ENCODE measurements at regions not wholly inside any gene's neighbourhood (a gene's known extent, or its start where the extent isn't known, plus 50 kb on each side); places are given as distances from the start of the nearest gene placed in this dataset.

DNA sequence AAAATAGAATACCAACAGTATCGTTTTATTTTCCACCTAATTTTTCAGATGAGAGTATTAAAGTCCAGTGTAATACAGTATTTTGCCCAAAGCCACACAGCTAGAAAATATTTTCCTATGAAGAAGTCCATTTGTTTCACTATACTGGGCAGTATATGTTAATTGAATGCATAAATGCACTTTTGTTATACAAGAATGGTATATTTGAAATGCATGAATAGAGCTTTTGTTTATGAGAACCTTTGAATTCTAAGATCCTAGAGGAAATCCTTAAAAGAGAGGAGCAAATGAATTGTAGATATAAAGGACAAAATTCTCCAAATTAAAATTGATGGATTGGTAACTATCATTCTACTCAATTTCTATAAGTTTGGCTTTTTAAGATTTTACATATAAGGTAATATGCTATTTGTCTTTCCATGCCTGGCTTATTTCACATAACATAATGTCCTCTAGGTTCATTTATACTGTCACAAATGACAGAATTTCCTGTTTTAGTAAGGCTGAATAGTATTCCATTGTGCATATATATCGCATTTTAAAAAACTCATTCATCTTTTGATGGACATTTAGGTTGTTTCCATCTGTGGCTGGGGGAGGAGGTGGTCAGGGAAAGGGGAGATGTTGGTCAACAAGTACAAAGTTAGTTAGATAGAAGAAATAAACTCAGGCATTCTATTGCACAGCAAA, 136.6 kb upstream of the DCN start:
- BruUV-seq (replicated peaks) = no TSS peak
- CTCF ChIA-PET = no interaction called here
- intact Hi-C loops (cut with micrococcal nuclease) = no loop called here

DNA sequence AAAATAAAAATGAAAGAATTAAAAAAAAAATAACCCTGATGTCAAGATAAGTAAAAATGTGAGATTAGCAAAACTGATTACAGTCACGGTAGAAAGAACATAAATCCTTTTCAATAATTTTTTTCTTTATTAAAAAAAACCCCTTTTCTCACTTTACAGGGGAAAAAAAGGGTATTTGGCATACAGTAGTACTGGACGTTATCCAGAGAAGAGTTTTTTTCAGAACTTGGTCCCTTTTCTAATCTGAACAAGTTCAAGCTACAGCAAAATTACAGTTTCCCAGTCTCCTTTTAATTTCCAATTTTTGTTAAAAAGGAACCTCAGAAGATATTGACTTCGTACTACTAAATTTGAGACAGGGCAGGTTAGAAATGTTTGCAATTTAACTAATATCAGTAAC, 134.7 kb upstream of the DCN start:
- intact Hi-C loops (cut with micrococcal nuclease) = no loop called here
- Histone ChIP-seq H3F3A (ENCODE audit: low read length, unreplicated experiment) (no peaks in the 10 kb centered on the region), H3K9me2 (replicated peaks; ENCODE audit: low read length) (no peaks in the 10 kb centered on the region), H3K4me2 (ENCODE audit: low read length) (no peak overlapping the region), H3K9me3 (ENCODE audit: low read length) (no peaks in the 10 kb centered on the region), H3K9ac (ENCODE audit: low read length) (no peak overlapping the region), H3K27ac (ENCODE audit: low read length) (no peak overlapping the region), H3K79me2 (ENCODE audit: low read length) (no peaks in the 10 kb centered on the region), H3K36me3 (ENCODE audit: low read depth, low read length) (no peaks in the 10 kb centered on the region), H2AFZ (ENCODE audit: low read length) (no peak overlapping the region), H4K20me1 (ENCODE audit: low read length) (no peaks in the 10 kb centered on the region), H3K27me3 (ENCODE audit: low read length) (peaks cover 8% of the 10 kb centered on the region; the same call in 1 of the 2 replicates), H3K4me3 (ENCODE audit: low read length) (no peak overlapping the region), H3K4me1 (ENCODE audit: insufficient read depth, low read length) (0 out of 2 replicates have a peak, but pooled peaks cover 3% of the 10 kb centered on the region)
- TF ChIP-seq EZH2 (IDR thresholded peaks at IDR 0.05; ENCODE audit: low read length, unreplicated experiment) (no peak), EZH2phosphoT487 (IDR thresholded peaks at IDR 0.05; ENCODE audit: borderline replicate concordance, low read length) (no peak)
- TF ChIP-seq, protein P1, sequence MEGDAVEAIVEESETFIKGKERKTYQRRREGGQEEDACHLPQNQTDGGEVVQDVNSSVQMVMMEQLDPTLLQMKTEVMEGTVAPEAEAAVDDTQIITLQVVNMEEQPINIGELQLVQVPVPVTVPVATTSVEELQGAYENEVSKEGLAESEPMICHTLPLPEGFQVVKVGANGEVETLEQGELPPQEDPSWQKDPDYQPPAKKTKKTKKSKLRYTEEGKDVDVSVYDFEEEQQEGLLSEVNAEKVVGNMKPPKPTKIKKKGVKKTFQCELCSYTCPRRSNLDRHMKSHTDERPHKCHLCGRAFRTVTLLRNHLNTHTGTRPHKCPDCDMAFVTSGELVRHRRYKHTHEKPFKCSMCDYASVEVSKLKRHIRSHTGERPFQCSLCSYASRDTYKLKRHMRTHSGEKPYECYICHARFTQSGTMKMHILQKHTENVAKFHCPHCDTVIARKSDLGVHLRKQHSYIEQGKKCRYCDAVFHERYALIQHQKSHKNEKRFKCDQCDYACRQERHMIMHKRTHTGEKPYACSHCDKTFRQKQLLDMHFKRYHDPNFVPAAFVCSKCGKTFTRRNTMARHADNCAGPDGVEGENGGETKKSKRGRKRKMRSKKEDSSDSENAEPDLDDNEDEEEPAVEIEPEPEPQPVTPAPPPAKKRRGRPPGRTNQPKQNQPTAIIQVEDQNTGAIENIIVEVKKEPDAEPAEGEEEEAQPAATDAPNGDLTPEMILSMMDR (conservative IDR thresholded peaks at IDR 0.05; ENCODE audit: low read depth, low read length) = no peak
- ATAC-seq (no peak), DNase-seq (no peak)
- ChIA-PET POLR2A (ENCODE audit: unreplicated experiment) (no interaction called here), CTCF (no interaction called here)
- BruUV-seq (replicated peaks) = no TSS peak

More for the DNA sequence above, 136.6 kb upstream of the DCN start:
- no peaks in the 10 kb centered on the region for H3K79me2 ChIP-seq (ENCODE audit: low read length)
- H3F3A ChIP-seq (ENCODE audit: low read length, unreplicated experiment) = no peaks in the 10 kb centered on the region
- H3K36me3 ChIP-seq (ENCODE audit: low read depth, low read length) = no peaks in the 10 kb centered on the region
- H3K4me3 ChIP-seq (ENCODE audit: low read length) = no peak overlapping the region
- H3K4me2 ChIP-seq (ENCODE audit: low read length) = no peak overlapping the region
- no peaks in the 10 kb centered on the region for H4K20me1 ChIP-seq (ENCODE audit: low read length)
- H3K4me1 ChIP-seq (ENCODE audit: insufficient read depth, low read length) = 0 out of 2 replicates have a peak, but pooled peaks cover 3% of the 10 kb centered on the region
- POLR2A ChIA-PET (ENCODE audit: unreplicated experiment) = no interaction called here
- no peaks in the 10 kb centered on the region for H3K9me3 ChIP-seq (ENCODE audit: low read length)
- no peak for DNase-seq
- TF ChIP-seq, protein P1 (conservative IDR thresholded peaks at IDR 0.05; ENCODE audit: low read depth, low read length) = no peak
- TF ChIP-seq EZH2 (IDR thresholded peaks at IDR 0.05; ENCODE audit: low read length, unreplicated experiment) = no peak
- TF ChIP-seq EZH2phosphoT487 (IDR thresholded peaks at IDR 0.05; ENCODE audit: borderline replicate concordance, low read length) = no peak
- no peak for ATAC-seq
- H3K27me3 ChIP-seq (ENCODE audit: low read length) = peaks cover 8% of the 10 kb centered on the region; the same call in 1 of the 2 replicates
- no peak overlapping the region for H3K9ac ChIP-seq (ENCODE audit: low read length)
- no peak overlapping the region for H2AFZ ChIP-seq (ENCODE audit: low read length)
- H3K9me2 ChIP-seq (replicated peaks; ENCODE audit: low read length) = no peaks in the 10 kb centered on the region
- no peak overlapping the region for H3K27ac ChIP-seq (ENCODE audit: low read length)

DNA sequence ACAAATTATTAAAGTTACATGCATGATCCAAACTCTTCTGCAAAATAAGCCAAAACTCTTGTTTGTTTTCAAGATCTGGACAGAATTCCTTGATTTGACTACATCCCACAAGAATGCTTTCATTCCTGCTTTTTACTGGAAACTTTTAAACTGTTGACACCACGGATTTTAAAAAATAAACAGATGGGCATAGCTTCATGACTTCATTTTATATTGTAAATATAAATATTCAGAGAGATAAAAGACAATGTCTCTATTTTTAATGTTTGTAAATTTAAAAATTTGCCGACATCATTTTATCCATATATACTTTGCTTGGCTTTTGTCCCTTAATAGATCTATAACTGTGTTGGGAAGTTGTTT, 134.3 kb upstream of the DCN start:
- Histone ChIP-seq H3K79me2 (ENCODE audit: low read length) (no peaks in the 10 kb centered on the region), H3K9me2 (replicated peaks; ENCODE audit: low read length) (no peaks in the 10 kb centered on the region), H3F3A (ENCODE audit: low read length, unreplicated experiment) (no peaks in the 10 kb centered on the region), H4K20me1 (ENCODE audit: low read length) (no peaks in the 10 kb centered on the region), H3K9me3 (ENCODE audit: low read length) (no peaks in the 10 kb centered on the region), H3K27me3 (ENCODE audit: low read length) (peaks cover 8% of the 10 kb centered on the region; the same call in 1 of the 2 replicates), H3K4me2 (ENCODE audit: low read length) (no peak overlapping the region), H2AFZ (ENCODE audit: low read length) (no peak overlapping the region), H3K4me1 (ENCODE audit: insufficient read depth, low read length) (0 out of 2 replicates have a peak, but pooled peaks cover 3% of the 10 kb centered on the region), H3K9ac (ENCODE audit: low read length) (no peak overlapping the region), H3K27ac (ENCODE audit: low read length) (no peak overlapping the region), H3K4me3 (ENCODE audit: low read length) (no peak overlapping the region), H3K36me3 (ENCODE audit: low read depth, low read length) (no peaks in the 10 kb centered on the region)
- DNase-seq (peak; percentile 10), ATAC-seq (no peak)
- intact Hi-C loops (cut with micrococcal nuclease) = no loop called here
- POLR2A ChIA-PET (ENCODE audit: unreplicated experiment) = no interaction called here
- CTCF ChIA-PET = no interaction called here
- no TSS peak for BruUV-seq (replicated peaks)
- TF ChIP-seq EZH2 (IDR thresholded peaks at IDR 0.05; ENCODE audit: low read length, unreplicated experiment) (no peak), EZH2phosphoT487 (IDR thresholded peaks at IDR 0.05; ENCODE audit: borderline replicate concordance, low read length) (no peak)
- TF ChIP-seq, protein P1 (conservative IDR thresholded peaks at IDR 0.05; ENCODE audit: low read depth, low read length) = no peak

All from PC-3 (cell line).